Stimulated activated CD8-positive, alpha-beta memory T cell treated with anti-CD3 and anti-CD28 coated beads, Interleukin-15, amount 100 ng/mL, for 48 hours (primary cell): ENCODE measurements at regions not wholly inside any gene's neighbourhood (a gene's known extent, or its start where the extent isn't known, plus 50 kb on each side); places are given as distances from the start of the nearest gene placed in this dataset.

Source experiments
- DNase-seq, 2 donors: peaks; one replicate each; pipeline ENCODE4 v3.0.0-alpha.2; 2020; ENCODE audit warnings: low read depth in 2 of 2

- DNase-seq: no peak
Measured at GRCh38 chr18:67290421-67290820, 226.1 kb downstream of the DSEL start.

GRCh38 chr18:67285583-67285982 lies 230.9 kb downstream of the DSEL start:
- DNase-seq: no peak

GRCh38 chr18:67282796-67283195 lies 233.7 kb downstream of the DSEL start:
- no peak for DNase-seq

GRCh38 chr18:67281746-67282145 lies 234.8 kb downstream of the DSEL start:
- DNase-seq: no peak

- DNase-seq: no peak
Measured at GRCh38 chr18:67280486-67281242, 235.9 kb downstream of the DSEL start.

- DNase-seq: no peak
Measured at GRCh38 chr18:67279988-67280387, 236.5 kb downstream of the DSEL start.

GRCh38 chr18:67278984-67279383 lies 237.5 kb downstream of the DSEL start:
- DNase-seq: no peak

- DNase-seq: no peak
Measured at GRCh38 chr18:67276638-67277037, 239.9 kb downstream of the DSEL start.

- DNase-seq: no peak
Measured at GRCh38 chr18:67273288-67273687, 243.2 kb downstream of the DSEL start.

GRCh38 chr18:67269206-67269605 lies 247.3 kb downstream of the DSEL start:
- DNase-seq: no peak

GRCh38 chr18:67268530-67268929 lies 248.0 kb downstream of the DSEL start:
- DNase-seq: no peak

- no peak for DNase-seq
Measured at GRCh38 chr18:67266246-67267237, 250.0 kb downstream of the DSEL start.

- DNase-seq: no peak
Measured at GRCh38 chr18:67265464-67266245, 250.9 kb downstream of the DSEL start.

- DNase-seq: no peak
Measured at GRCh38 chr18:67261931-67262552, 254.5 kb downstream of the DSEL start.

GRCh38 chr18:67260841-67261240 lies 255.7 kb downstream of the DSEL start:
- DNase-seq: no peak

- DNase-seq: no peak
Measured at GRCh38 chr18:67250776-67251424, 265.6 kb downstream of the DSEL start.

- no peak for DNase-seq
Measured at GRCh38 chr18:67243799-67244587, 272.5 kb downstream of the DSEL start.

GRCh38 chr18:67242001-67242400 lies 274.5 kb downstream of the DSEL start:
- no peak for DNase-seq

- no peak for DNase-seq
Measured at GRCh38 chr18:67241299-67241698, 275.2 kb downstream of the DSEL start.

- no peak for DNase-seq
Measured at GRCh38 chr18:67239826-67240225, 276.7 kb downstream of the DSEL start.
